ENCODE measurements at regions not wholly inside any gene's neighbourhood (a gene's known extent, or its start where the extent isn't known, plus 50 kb on each side); places are given as distances from the start of the nearest gene placed in this dataset.

GRCh38 chr6:170131351-170131750 lies 159.5 kb downstream of the DLL1 start:
- no peak for DNase-seq

GRCh38 chr6:170130771-170131241 lies 160.1 kb downstream of the DLL1 start:
- no peak for DNase-seq

- no peak for DNase-seq
These were observed 160.7 kb downstream of the DLL1 start for GRCh38 chr6:170130201-170130621.

GRCh38 chr6:170129691-170130171 lies 161.1 kb downstream of the DLL1 start:
- no peak for DNase-seq

- DNase-seq = no peak
These were observed 161.8 kb downstream of the DLL1 start for GRCh38 chr6:170128811-170129681.

- no peak for DNase-seq
These were observed 162.5 kb downstream of the DLL1 start for GRCh38 chr6:170128346-170128745.

- no peak for DNase-seq
These were observed 163.7 kb downstream of the DLL1 start for GRCh38 chr6:170127151-170127550.

- DNase-seq = no peak
These were observed 165.2 kb downstream of the DLL1 start for GRCh38 chr6:170125456-170126300.

GRCh38 chr6:170124836-170125235 lies 166.0 kb downstream of the DLL1 start:
- DNase-seq = no peak

- no peak for DNase-seq
These were observed 166.7 kb downstream of the DLL1 start for GRCh38 chr6:170124150-170124549.

GRCh38 chr6:170122651-170123050 lies 168.2 kb downstream of the DLL1 start:
- DNase-seq = no peak

- DNase-seq = no peak
These were observed 173.5 kb downstream of the DLL1 start for GRCh38 chr6:170117111-170117972.

GRCh38 chr6:170116636-170117035 lies 174.2 kb downstream of the DLL1 start:
- DNase-seq = no peak

- DNase-seq = no peak
These were observed 175.7 kb downstream of the DLL1 start for GRCh38 chr6:170114956-170115855.

GRCh38 chr6:170114187-170114945 lies 176.5 kb downstream of the DLL1 start:
- no peak for DNase-seq

GRCh38 chr6:170113141-170113540 lies 177.7 kb downstream of the DLL1 start:
- DNase-seq = no peak

- DNase-seq = no peak
These were observed 178.4 kb downstream of the DLL1 start for GRCh38 chr6:170112583-170112860.

- DNase-seq = no peak
These were observed 178.9 kb downstream of the DLL1 start for GRCh38 chr6:170111816-170112582.

- DNase-seq = no peak
These were observed 179.7 kb downstream of the DLL1 start for GRCh38 chr6:170111141-170111664.

Data from GDM1 (cell line).